ENCODE measurements at regions not wholly inside any gene's neighbourhood (a gene's known extent, or its start where the extent isn't known, plus 50 kb on each side); places are given as distances from the start of the nearest gene placed in this dataset.

GRCh38 chr2:212941361-212941760 is 210.1 kb downstream of the IKZF2 start:
- H3K9ac ChIP-seq (replicated peaks; ENCODE audit: extremely low read depth, insufficient read depth, low read length) = no peak overlapping the region
- H3K36me3 ChIP-seq (ENCODE audit: control insufficient read depth in 2 of 2, extremely low read depth in 1 of 2, insufficient read depth in 2 of 2, low read length in 2 of 2) = no peaks in the 10 kb centered on the region
- no peak for DNase-seq (ENCODE audit: low read depth, low spot score)
- H3K79me2 ChIP-seq (ENCODE audit: control insufficient read depth, insufficient read depth, low read length) = no peaks in the 10 kb centered on the region
- no peaks in the 10 kb centered on the region for H3K9me1 ChIP-seq (replicated peaks; ENCODE audit: control insufficient read depth, extremely low read depth, insufficient read depth, low read length)
- no peak overlapping the region for H3K4me2 ChIP-seq (ENCODE audit: insufficient read depth, low read length)
- dilution Hi-C loops (cut with MboI; ENCODE audit: extremely low pct_ligation_motif_present, low sequenced_read_pairs) (no loop called here), intact Hi-C loops (cut with micrococcal nuclease) (no loop called here)
- no peak for FAIRE-seq
- no peaks in the 10 kb centered on the region for H3K9me3 ChIP-seq (replicated peaks; ENCODE audit: control insufficient read depth, insufficient read depth, low read length)
- no peaks in the 10 kb centered on the region for H3K27me3 ChIP-seq (ENCODE audit: control insufficient read depth in 2 of 2, insufficient read depth in 2 of 2, low read length in 2 of 2)
- H2AFZ ChIP-seq (ENCODE audit: low read depth, low read length) = no peak overlapping the region
- TF ChIP-seq, protein P1, sequence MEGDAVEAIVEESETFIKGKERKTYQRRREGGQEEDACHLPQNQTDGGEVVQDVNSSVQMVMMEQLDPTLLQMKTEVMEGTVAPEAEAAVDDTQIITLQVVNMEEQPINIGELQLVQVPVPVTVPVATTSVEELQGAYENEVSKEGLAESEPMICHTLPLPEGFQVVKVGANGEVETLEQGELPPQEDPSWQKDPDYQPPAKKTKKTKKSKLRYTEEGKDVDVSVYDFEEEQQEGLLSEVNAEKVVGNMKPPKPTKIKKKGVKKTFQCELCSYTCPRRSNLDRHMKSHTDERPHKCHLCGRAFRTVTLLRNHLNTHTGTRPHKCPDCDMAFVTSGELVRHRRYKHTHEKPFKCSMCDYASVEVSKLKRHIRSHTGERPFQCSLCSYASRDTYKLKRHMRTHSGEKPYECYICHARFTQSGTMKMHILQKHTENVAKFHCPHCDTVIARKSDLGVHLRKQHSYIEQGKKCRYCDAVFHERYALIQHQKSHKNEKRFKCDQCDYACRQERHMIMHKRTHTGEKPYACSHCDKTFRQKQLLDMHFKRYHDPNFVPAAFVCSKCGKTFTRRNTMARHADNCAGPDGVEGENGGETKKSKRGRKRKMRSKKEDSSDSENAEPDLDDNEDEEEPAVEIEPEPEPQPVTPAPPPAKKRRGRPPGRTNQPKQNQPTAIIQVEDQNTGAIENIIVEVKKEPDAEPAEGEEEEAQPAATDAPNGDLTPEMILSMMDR (IDR thresholded peaks at IDR 0.05; ENCODE audit: extremely low read depth in 1 of 2, insufficient read depth in 1 of 2, low read depth in 1 of 2, low read length in 2 of 2) = no peak
- TF ChIP-seq JUN (IDR thresholded peaks at IDR 0.05; ENCODE audit: borderline replicate concordance, insufficient read depth, insufficient read length, low read depth) (no peak), POLR2A (IDR thresholded peaks at IDR 0.05; ENCODE audit: low read depth, low read length) (no peak), MAX (IDR thresholded peaks at IDR 0.05; ENCODE audit: insufficient read depth, insufficient read length) (no peak), FOS (IDR thresholded peaks at IDR 0.05; ENCODE audit: borderline replicate concordance, insufficient read depth, low read length) (no peak), POLR2AphosphoS5 (IDR thresholded peaks at IDR 0.05; ENCODE audit: insufficient read depth, low read depth, low read length) (no peak), EZH2 (IDR thresholded peaks at IDR 0.05; ENCODE audit: borderline replicate concordance, low read depth, low read length, severe bottlenecking) (no peak), GATA2 (IDR thresholded peaks at IDR 0.05; ENCODE audit: insufficient read depth, insufficient read length, low read depth, low read length) (no peak), MYC (IDR thresholded peaks at IDR 0.05; ENCODE audit: low read depth, low read length) (no peak)
- H3K4me3 ChIP-seq (replicated peaks in 1 of 3; ENCODE audit: insufficient read depth in 1 of 3, low read depth in 1 of 3, low read length in 3 of 3) = no peak overlapping the region
- H4K20me1 ChIP-seq (replicated peaks; ENCODE audit: control insufficient read depth, extremely low read depth, insufficient read depth, low read length) = no peaks in the 10 kb centered on the region
- ChIA-PET CTCF (interaction anchor here (1.1 kb wide), 1 partner anchor 9 kb away, joined by 5 read pairs; no protein-coding TSS in a partner anchor), POLR2A (no interaction called here)
- no peak overlapping the region for H3K27ac ChIP-seq (ENCODE audit: insufficient read depth, low read depth, low read length)
- no peaks in the 10 kb centered on the region for H3K4me1 ChIP-seq (ENCODE audit: control insufficient read depth, extremely low read depth, insufficient read depth, low read length)
- no TSS peak for BruUV-seq (replicated peaks)
